IMR-90 (cell line): ENCODE measurements at regions not wholly inside any gene's neighbourhood (a gene's known extent, or its start where the extent isn't known, plus 50 kb on each side); places are given as distances from the start of the nearest gene placed in this dataset.

Source experiments
- BHLHE40 ChIP-seq: fragments of 150-350 bp; IDR thresholded peaks from 2 replicates; pipeline ENCODE4 v1.6.1; 2016; ENCODE audit warnings: mild to moderate bottlenecking, low read depth, low read length
- CEBPB ChIP-seq: IDR thresholded peaks from 2 replicates; pipeline ENCODE4 v1.6.1; 2012; ENCODE audit warnings: low read depth, low read length, improper control_type of control experiment
- FOS ChIP-seq: fragments of 150-350 bp; IDR thresholded peaks from 2 replicates; pipeline ENCODE4 v1.6.1; 2016; ENCODE audit warnings: low read depth, low read length
- MAFK ChIP-seq: IDR thresholded peaks from 2 replicates; pipeline ENCODE4 v1.6.1; 2012; ENCODE audit warnings: low read depth, low read length, improper control_type of control experiment
- MAZ ChIP-seq: IDR thresholded peaks from 2 replicates; pipeline ENCODE4 v1.6.1; 2012; ENCODE audit warnings: low read depth, mild to moderate bottlenecking, low read length, improper control_type of control experiment, moderate library complexity, borderline replicate concordance
- POLR2A ChIP-seq: IDR thresholded peaks from 2 replicates; pipeline ENCODE4 v1.6.1; 2012; ENCODE audit warnings: mild to moderate bottlenecking, low read depth, low read length
- RAD21 ChIP-seq: IDR thresholded peaks from 2 replicates; pipeline ENCODE4 v1.6.1; 2012; ENCODE audit warnings: low read length, improper control_type of control experiment
- TF ChIP-seq, protein P1 (sequence below): conservative IDR thresholded peaks from 2 replicates; pipeline ENCODE4 v1.5.1; 2012; ENCODE audit warnings: mild to moderate bottlenecking, low read depth, low read length, improper control_type of control experiment
- TF ChIP-seq, protein P2 (sequence below): fragments of 150-350 bp; IDR thresholded peaks from 2 replicates; pipeline ENCODE4 v1.6.1; 2017; ENCODE audit warnings: mild to moderate bottlenecking, antibody characterized with exemption, low read length, low read depth
- TF ChIP-seq, protein P3 (sequence below): fragments of 150-350 bp; IDR thresholded peaks from 2 replicates; pipeline ENCODE4 v1.6.1; 2016; ENCODE audit warnings: low read depth, mild to moderate bottlenecking, low read length, moderate library complexity, borderline replicate concordance

DNA sequence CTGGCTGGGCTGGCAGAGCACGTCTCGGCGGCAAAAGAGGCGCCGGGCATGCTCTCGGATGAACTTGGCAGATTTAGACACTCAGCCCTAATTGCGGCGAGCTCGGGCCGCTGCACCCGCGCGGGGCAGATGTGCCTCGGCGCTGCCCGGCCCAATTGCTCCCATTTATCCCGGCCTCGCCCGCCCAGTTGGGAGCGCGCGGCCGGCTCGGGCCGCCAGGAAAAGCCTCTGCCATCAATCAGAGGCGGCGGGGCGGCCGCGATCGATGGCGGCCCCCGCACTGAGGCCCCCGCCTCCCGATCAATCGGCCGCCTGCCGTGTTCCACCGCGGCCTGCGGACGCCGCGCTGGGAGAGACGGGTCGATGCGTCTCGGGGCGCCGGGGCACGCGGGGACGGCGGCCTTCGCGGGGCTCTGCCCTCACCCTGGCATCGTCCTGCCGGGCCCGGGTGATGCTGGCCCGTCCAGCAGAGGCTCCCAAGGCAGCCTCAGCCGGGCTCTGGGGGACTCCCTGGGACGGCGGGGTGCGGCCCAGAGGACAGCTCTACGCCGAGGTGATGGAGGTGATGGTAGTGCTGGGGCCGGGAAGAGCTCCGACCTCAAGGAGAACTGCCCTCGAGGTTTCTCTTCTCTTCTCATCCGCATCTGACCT lies 200.9 kb upstream of the N4BP1 start:
- TF ChIP-seq, protein P1, sequence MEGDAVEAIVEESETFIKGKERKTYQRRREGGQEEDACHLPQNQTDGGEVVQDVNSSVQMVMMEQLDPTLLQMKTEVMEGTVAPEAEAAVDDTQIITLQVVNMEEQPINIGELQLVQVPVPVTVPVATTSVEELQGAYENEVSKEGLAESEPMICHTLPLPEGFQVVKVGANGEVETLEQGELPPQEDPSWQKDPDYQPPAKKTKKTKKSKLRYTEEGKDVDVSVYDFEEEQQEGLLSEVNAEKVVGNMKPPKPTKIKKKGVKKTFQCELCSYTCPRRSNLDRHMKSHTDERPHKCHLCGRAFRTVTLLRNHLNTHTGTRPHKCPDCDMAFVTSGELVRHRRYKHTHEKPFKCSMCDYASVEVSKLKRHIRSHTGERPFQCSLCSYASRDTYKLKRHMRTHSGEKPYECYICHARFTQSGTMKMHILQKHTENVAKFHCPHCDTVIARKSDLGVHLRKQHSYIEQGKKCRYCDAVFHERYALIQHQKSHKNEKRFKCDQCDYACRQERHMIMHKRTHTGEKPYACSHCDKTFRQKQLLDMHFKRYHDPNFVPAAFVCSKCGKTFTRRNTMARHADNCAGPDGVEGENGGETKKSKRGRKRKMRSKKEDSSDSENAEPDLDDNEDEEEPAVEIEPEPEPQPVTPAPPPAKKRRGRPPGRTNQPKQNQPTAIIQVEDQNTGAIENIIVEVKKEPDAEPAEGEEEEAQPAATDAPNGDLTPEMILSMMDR = no peak
- no peak for TF ChIP-seq BHLHE40
- no peak for TF ChIP-seq POLR2A
- no peak for TF ChIP-seq FOS
- TF ChIP-seq, protein P2, sequence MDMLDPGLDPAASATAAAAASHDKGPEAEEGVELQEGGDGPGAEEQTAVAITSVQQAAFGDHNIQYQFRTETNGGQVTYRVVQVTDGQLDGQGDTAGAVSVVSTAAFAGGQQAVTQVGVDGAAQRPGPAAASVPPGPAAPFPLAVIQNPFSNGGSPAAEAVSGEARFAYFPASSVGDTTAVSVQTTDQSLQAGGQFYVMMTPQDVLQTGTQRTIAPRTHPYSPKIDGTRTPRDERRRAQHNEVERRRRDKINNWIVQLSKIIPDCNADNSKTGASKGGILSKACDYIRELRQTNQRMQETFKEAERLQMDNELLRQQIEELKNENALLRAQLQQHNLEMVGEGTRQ = no peak
- TF ChIP-seq CEBPB = no peak
- TF ChIP-seq RAD21 = no peak
- TF ChIP-seq, protein P3, sequence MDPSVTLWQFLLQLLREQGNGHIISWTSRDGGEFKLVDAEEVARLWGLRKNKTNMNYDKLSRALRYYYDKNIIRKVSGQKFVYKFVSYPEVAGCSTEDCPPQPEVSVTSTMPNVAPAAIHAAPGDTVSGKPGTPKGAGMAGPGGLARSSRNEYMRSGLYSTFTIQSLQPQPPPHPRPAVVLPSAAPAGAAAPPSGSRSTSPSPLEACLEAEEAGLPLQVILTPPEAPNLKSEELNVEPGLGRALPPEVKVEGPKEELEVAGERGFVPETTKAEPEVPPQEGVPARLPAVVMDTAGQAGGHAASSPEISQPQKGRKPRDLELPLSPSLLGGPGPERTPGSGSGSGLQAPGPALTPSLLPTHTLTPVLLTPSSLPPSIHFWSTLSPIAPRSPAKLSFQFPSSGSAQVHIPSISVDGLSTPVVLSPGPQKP = no peak
- TF ChIP-seq MAFK = no peak
- TF ChIP-seq MAZ = no peak
